D341Med (cell line): ENCODE measurements at regions not wholly inside any gene's neighbourhood (a gene's known extent, or its start where the extent isn't known, plus 50 kb on each side); places are given as distances from the start of the nearest gene placed in this dataset.
"Not testable (repeated sequence)": the region's sequence is repeated elsewhere in the genome, so short reads cannot be mapped to it uniquely, and the experiment has no call there.

Source experiments
- DNase-seq: peaks from one replicate; pipeline ENCODE4 v3.0.0; 2012; ENCODE audit warnings: low spot score

GRCh38 chr5:159786901-159787691, 129.2 kb upstream of the ADRA1B start:
- no peak for DNase-seq

DNA sequence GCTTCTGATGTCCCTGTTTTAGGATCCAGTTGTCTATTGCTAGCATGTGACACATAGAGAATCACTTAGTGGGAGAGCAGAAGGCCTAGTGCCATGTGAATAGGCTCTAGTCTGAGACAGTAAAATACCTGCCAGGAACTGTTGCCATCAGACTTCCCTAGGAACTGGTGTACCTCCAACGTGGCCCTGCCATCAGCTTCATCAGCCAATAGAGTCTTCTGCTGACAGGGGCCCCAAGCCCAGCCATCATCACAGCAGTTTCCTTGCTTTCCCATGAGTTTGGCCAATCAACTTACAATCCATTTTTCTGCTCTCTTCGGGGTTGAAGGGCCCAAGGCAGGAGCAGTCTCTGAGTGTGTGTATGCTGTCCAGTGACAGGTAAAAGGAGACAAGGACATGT, 128.4 kb upstream of the ADRA1B start:
- DNase-seq, result no peak

DNA sequence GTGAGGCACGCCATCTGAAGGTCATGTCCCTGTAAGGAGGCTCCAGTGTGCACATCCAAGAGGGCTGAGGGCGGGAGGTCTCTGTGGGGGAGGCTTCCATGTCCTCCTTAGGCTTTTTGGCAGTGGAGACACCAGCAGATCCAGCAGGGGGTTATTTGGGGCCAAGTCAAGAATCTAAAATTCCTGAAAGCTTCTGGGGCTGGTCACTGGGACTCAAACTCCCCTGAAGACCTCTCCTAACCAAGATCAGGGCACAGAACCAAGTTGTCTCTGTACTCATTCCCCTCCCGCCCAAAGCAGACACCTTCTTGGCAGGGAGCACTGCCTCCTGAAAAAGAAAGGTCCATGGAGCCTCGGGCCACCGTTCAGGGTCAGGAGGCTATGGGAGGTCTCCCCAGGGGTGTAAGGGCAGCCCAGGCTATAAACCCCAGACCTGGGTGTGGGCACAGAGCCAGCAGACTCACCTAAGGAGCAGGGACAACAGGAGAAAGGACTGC, 127.4 kb upstream of the ADRA1B start:
- DNase-seq, result no peak

DNA sequence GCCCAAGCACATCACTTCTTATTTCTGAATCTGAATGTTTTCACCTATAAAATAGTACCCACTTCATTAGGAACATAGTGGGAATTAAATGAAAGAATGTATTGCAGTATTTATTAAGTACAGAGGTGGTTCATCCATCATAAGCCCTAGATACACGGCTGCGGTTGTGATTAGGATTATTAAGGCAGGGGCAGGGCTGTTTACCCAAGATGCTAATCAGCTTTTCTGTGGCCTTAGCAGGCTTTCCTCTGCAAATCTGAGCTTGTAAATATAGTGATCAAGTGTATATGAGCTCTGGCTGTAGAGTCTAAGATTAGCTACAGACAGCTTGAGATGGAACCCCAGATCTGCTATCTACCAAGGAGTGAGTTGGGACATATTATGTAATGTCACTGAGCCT, 124.1 kb upstream of the ADRA1B start:
- peak; percentile 71 for DNase-seq

GRCh38 chr5:159797261-159797970, 118.9 kb upstream of the ADRA1B start:
- DNase-seq, result no peak

GRCh38 chr5:159799701-159800100, 116.6 kb upstream of the ADRA1B start:
- no peak for DNase-seq

DNA sequence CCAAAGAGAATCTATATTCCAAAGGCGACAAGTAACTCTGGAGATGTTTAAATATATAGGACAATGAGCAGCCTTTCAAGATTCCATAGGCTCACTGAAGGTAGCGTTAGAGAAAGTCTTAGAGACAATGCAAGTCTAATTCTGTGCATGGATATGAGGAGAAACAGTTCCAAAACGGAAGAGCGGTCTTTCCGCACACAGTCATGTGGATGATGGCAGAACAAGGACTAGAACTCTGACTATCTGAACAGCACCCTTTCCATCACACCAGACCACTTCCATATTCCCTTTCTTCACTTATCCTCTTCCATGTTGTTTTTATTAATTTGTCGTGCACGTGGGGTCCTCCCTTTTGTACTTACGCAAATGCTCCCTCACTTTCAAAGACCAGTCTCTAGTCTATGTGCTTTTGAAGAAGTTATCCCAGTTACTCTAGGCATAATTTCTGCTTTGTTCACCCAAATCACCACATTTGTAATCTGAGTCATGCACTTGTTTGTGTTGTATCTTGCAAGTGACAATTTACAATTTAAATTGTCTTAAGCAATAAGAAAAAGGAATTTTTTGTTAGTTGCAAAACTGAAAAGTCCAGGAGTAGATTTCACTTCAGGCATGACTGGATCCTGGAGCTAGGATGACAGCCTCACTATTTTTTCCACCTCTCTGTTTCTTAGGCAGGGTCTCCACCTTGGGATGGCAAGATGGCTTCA, 116.0 kb upstream of the ADRA1B start:
- no peak for DNase-seq

GRCh38 chr5:159801303-159801702, 115.0 kb upstream of the ADRA1B start:
- DNase-seq, result no peak

GRCh38 chr5:159802661-159803060, 113.6 kb upstream of the ADRA1B start:
- no peak for DNase-seq

DNA sequence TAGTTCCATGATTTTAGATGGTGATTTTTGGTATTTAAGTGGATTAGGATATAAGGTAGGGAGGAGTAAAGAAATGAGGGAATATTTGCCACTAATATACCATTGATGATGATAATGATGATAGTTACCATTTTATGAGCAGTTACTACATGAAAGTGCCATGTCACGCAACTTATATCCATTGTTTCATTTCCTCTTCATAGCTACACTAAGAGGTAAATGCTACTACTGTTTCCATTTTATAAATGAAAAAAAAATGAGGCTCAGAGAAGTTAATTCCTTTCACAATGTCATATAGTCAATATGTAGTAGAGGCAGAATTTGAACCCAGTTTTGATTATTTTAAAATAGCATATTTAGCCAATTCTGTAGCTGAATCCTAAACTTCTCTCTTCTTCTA, 112.2 kb upstream of the ADRA1B start:
- DNase-seq, result no peak

- DNase-seq, result no peak
These were observed 111.3 kb upstream of the ADRA1B start for GRCh38 chr5:159805021-159805420.

GRCh38 chr5:159807135-159807534, 109.1 kb upstream of the ADRA1B start:
- DNase-seq, result not testable (repeated sequence)

DNA sequence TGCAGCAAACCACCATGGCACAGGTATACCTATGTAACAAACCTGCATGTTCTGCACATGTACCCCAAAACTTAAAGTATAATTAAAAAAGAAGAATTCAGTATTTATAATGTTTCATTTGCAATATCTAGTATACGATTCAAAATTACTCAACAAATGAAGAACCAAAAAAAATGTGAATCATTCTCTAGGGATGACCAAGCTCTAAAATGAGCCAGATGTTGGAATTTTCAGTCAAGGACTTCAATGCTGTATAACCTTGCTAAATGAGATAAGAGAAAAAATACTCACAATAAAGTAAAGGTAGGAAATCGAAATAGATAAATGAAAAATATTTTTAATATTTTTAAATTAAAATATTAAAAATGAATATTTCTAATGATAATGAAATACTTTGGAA, 108.7 kb upstream of the ADRA1B start:
- no peak for DNase-seq

DNA sequence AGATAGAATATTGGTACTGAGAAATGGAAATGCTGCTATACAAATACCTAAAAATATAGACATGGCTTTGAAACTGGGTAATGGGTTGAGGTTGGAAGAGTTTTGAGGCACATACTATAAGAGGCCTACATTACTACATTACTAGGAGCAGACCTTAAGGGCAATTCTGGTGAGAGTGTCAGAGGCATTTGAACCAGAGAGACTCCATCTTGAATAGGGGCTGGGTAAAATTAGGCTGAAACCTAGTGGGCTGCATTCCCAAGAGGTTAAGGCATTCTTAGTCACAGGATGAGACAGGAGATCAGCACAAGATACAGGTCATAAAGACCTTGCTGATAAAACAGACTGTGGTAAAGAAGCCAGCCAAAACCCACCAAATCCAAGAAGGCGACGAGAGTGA, 104.6 kb upstream of the ADRA1B start:
- no peak for DNase-seq

DNA sequence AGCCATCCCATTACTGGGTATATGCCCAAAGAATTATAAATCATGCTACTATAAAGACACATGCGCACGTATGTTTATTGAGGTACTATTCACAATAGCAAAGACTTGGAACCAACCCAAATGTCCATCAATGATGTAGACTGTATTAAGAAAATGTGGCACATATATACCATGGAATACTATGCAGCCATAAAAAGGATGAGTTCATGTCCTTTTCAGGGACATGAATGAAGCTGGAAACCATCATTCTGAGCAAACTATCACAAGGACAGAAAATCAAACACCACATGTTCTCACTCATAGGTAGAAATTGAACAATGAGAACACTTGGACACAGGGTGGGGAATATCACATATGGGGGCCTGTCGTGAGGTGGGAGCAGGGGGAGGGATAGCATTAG, 103.5 kb upstream of the ADRA1B start:
- not testable (repeated sequence) for DNase-seq

DNA sequence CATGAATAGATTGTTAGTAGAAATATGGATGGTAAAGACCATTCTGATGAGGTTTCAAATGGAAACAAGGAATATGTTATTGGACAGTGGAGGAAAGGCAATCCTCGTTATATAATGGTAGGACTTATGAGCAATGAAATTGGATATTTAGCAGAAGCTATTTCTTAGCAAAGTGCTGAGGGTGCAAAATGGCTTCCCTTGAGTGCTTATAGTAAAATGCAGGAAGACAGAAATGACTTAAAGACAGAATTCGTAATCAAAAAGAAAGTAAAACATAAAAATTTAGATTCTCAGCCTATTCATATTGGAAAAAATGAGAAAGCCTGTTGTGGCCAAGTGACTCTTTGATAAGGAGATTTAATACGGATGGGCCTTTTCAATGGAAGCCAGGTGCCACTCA, 102.1 kb upstream of the ADRA1B start:
- DNase-seq, result no peak

DNA sequence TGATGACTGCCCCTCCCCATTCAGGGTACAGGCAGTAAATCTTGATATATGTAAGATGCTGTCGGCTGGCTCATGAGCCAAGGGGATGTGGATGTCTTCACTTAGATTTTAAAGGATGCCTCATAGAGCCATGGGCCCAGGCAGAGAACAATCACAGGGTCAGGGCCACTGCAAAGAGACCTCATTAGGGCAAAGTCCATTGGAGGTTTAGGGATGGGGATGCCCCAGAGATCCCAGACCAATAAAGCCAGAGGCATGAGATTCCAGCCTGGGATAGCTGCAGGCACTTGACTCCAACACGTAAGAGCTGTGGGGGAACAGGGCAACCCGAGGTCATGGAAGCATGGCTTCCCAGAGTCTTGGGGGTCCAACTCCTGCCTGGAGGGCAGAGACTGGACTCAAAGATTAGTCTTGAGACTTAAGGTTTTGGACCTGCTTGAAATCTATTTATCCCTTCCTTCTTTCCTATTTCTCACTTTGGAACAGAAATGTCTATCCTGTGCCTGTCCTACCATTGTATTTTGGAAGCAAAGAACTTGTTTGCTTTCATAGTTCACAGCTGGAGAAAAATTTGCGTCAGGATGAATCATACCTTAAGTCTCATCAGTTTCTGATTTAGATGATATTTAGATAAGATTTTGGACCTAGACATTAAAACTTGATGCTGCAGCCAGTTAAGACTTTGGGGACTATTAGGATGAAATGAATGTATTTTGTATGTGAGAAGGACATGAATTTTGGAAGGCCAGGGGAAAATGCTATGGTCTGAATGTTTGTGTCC, 101.3 kb upstream of the ADRA1B start:
- DNase-seq, result no peak

GRCh38 chr5:159817262-159818029, 98.8 kb upstream of the ADRA1B start:
- DNase-seq, result no peak

DNA sequence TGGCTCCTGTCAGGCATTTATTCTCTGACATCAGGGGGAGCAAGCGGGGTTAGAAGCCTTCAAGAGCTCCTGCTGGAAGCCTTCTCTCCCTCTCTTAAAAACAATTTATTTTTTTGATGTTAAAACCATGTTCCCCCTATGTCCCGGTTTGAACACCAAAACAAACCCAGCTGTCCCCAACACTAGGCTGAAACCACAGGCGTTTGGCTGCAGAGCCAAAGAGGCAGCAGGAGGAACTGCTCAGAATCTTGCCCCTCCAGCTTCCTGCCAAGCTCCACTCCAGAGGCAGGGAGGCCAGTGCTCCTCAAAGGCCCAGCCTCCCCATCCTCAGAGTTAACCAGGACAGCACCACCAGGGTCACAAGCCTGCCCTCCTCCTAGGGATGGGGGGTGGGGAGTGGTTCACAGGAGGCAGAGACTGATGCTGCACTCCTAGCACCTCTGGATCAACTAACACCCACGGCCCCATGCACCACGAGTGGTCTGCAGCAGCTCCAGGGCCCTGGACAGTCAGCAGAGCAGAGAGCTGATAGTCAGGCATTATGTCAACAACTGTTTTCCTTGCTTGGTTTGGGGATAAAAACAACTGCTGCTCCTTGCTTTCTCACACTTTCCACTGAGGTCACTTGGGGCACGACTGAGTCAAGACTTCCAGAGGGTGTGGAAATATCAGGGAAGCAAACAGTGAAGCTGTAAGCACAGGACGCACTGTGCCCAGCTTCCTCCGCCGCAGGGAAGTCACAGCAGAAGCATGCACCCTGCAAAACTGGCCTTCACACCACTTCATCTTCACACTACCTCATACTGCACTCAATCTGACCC, 96.5 kb upstream of the ADRA1B start:
- DNase-seq, result no peak

DNA sequence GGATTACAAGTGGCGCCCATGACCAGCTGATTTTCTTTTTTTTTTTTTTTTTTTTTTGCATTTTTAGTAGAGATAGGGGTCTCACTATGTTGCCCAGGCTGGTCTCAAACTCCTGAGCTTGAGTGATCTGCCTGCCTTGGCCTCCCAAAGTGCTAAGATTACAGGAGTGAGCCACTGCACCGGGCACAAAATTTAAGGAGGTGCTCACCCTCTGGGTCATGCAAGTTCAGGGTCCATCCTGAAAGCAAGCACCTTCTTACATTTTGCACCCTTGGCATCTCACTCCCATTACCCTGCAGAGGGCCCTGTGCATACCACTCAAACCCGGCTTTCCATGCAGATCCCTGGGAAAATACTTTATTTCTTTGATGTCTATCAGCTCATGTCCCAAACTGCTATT, 95.6 kb upstream of the ADRA1B start:
- no peak for DNase-seq
